NAMALWA (cell line): ENCODE measurements at regions not wholly inside any gene's neighbourhood (a gene's known extent, or its start where the extent isn't known, plus 50 kb on each side); places are given as distances from the start of the nearest gene placed in this dataset.

Source experiments
- DNase-seq: peaks from one replicate; pipeline ENCODE4 v3.0.0-alpha.2; 2015; ENCODE audit warnings: low spot score

- no peak for DNase-seq
These were observed 240.2 kb upstream of the F9 start for GRCh38 chrX:139290310-139290709.

GRCh38 chrX:139287155-139287924, 243.2 kb upstream of the F9 start:
- no peak for DNase-seq

DNA sequence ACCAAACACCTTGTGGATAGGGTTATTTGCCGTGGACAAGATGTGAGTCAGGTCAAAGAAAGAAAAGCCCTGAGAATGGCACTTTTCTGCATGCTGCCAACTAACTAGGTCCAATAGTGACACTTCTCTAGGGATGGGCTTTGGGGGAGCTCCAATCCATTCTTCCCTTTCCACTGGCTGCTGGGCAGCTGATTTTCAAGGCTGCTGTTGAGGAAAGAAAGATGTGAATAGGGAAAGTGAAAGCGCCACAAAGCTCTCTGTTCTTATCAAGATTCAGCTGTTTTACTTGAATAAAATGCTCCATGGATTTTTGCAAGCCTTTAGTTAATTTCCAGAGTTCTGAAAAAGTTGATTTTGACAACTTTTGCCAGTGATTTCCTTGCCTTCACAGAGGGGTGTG, 244.2 kb upstream of the F9 start:
- no peak for DNase-seq

DNA sequence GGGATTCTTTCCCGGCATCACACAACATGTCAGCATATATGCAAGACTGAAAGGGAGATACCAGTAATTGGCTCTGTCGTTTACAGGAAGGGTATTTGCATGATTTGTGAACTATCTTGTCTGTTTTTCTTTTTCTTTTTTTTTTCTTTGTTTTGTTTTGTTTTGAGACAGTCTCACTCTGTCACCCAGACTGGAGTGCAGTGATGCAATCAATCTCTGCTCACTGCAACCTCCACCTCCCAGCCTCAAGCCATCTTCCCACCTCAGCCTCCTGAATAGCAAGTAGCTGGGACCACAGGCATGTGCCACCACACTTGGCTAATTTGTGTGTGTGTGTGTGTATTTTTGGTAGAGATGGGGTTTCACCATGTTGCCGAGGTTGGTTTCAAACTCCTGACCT, 262.7 kb upstream of the F9 start:
- no peak for DNase-seq

GRCh38 chrX:139246295-139246694, 284.2 kb upstream of the F9 start:
- no peak for DNase-seq

- no peak for DNase-seq
These were observed 293.4 kb upstream of the F9 start for GRCh38 chrX:139237141-139237540.

GRCh38 chrX:139234898-139235297, 295.6 kb upstream of the F9 start:
- DNase-seq = no peak

- DNase-seq = no peak
These were observed 305.4 kb upstream of the F9 start for GRCh38 chrX:139224953-139225665.

DNA sequence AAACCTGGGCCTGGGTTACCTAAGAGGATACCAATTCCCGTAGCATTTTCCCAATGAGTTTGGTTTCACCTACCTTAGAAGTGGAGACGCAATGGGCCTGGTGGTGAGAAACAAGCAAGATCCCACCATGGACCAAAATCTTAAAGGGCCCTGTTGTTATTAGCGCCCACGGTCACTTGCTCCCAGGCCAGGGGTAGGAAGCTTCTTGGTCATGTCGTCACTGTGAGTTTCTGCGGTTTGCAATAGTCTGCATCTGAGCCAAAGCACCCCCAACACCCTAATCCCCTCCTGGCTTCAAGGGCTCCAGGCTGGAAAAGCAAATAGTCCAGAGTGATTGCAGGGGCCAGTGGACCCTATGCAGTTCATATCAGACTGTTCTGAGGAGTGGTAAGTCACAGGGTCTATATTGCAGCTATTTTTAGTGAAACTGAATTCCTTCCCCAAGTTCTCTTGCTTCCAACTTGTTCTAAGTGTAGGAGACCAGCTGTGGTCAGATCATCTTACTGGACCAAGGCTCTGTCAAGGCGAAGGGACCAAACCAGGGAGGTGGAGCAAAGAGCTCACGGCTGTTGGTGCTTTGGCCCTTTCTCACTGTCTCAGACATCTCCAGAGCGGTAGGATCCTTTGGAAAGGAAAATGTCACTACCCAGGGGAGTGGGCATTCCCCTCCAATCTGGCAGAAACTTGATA, 307.9 kb upstream of the F9 start:
- no peak for DNase-seq

DNA sequence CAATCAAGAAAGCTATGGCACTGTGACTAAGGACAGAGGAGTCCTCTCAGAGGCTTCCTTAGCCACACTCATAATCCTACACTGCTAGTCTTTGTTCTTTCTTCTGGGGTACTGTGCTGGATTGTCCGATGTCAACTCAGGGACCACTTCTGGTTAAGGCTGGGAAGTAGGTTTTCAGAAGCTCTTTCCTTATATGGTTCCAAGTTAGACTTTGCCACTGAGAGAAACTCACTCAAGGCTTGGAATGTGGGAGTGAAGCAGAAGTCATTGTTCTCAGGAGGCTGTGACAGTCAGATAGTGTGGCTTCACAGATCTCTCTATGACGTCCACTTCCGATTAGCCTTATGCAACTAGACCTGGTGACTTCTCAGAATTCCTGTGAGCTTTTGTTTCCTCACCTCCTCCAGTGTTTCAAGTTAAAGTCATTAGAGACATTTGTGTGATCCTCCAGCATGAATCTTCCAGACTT, 317.3 kb upstream of the F9 start:
- DNase-seq = no peak

- DNase-seq = no peak
These were observed 318.9 kb upstream of the F9 start for GRCh38 chrX:139211568-139212182.

DNA sequence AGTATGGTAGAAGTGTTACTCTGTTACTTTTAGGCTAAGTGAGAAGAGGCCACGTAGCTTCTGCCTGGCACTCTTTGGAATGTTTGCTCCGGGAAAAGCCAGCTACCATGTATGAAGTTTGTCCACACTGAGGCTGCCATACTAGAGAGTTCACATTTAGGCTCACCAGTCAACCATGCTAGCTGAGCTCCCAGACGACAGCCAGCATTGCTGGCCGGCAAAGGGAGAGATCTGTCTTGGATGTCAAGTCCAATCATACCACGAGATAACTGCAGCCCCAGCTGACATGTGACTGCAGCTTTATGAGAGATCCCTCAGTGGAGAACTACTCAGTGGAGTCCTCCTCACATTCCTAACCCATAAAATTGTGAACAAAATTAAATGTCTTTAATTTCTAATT, 321.2 kb upstream of the F9 start:
- DNase-seq = no peak

- no peak for DNase-seq
These were observed 322.9 kb upstream of the F9 start for GRCh38 chrX:139207655-139208054.

GRCh38 chrX:139206914-139207313, 323.6 kb upstream of the F9 start:
- DNase-seq = no peak

GRCh38 chrX:139204898-139205667, 325.5 kb upstream of the F9 start:
- DNase-seq = no peak

DNA sequence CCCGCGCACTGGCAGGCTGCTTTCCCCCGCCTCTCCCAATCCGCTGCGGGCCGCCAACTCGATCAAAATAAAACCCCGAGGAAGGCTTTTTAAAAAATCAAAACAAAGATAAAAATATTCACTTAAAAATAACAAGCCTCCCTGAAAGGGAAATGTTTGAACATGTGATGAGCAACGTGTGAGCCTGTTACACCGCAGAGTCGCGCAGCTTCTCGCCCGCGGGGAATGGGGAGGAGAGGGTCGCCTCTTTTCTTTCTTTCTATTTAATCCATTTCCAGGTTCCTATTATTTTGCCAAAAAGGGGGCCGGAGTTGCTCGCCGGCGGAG, 326.0 kb upstream of the F9 start:
- DNase-seq = no peak

DNA sequence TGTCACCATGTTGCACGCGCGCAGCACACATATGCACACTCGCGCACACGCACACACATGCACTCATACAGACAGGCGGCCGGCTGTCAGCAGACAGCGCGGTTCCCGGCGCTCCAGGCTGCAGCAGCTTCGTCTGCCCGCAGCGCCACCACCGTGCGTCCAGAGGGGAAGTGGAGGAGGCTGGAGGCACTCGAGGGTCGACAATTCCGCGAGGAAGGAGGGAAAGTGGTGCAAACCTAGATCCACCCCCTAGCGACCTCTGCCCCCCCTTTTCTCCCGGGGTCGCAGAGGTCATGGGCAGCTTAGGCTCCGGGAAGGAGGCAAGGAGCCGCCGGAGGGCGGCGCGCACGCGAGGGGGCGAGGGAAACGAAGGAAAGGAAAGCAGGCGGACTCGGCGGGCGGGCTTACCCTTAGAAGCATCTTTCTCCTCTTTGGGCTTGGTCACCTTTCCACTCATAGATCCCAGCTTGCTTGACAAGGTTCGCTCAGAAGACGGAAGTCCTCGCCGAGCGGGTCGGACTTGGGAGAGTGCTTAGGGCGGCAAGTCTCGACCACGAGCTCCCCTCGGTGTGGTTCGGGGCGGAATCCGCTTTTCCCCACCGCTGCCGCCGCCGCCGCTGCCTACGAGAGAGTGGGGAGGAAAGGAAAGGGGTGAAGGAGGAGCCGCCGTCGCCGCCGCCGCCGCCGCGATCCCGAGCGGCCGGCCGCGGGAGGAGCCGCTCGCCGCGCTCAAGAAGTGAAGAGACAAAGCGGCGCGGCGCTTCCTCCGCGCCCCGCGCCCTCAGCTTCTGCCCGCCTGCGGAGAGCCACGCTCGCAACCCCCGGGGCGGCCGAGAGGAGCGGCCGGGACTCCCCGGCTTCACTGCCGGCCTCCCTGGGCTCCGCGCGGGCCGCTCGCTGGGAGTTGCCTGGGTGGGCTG, 326.6 kb upstream of the F9 start:
- DNase-seq = no peak

DNA sequence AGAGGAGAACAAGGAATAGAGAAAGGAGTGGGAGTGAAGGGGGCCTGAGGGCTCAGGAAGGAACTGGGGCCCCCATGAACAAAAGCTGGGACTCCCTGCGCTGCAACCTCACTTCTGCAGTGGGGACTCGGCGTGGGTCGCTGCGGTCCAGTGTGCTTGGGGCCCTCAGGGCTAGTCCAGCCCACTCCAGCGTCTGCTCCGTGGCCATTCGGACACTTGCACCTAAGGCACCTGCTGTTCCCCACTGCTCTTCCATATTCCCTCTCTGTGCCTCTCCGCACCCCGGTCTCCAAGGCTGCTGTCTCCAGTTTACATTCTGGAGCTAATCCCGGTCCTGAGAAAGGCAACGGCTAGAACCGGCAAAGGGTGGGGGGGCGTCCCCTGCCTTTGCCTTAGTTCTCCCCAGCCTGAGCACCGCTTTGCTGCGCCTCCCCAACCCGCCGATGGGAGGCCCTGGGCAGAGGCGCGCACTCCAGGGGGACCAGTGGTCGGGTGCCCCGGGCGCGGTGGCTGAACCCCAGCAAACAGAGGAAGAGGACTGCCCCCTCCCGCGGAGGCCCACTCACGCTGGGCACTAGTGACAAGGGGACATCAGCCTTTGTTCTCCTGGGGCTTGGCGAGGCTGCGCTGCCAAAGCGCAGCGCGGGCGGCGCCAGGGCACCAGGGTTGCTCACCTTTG, 327.7 kb upstream of the F9 start:
- no peak for DNase-seq

DNA sequence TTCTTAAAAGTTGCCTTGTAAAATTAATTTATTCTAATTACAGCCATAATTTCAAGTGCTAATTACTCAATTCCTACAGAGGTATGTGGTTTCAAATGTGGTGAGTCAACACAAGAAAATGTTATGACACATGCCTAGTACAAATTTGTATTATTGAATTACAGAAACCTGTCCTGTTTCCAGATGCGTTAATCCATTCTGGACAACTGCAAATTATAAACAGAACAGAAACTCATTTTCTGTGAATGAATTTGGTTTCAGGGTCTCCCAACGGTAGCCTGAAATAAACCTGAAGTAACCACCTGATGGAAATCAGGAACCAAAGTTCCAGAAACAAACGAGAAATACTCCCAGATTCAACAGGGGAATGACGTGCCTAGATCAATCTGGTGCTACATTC, 328.6 kb upstream of the F9 start:
- no peak for DNase-seq

DNA sequence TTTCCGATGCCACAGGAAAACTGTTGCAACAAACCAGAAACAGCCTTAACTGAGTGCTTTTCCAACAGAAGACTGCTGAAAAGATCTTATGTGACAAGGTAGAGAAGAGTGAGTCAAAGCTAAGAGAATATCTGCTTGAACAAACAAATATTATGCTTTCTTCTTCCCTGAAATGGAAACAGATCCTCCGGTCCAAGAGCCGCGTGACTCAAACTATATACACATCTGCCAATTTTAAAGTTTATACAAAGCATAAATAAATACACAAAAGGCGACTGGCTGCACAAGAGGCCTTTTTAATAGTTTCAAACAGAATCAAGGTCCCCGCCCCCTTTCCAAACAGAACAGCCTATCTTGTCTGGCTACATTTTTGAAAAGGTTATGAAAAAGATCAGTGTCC, 329.7 kb upstream of the F9 start:
- no peak for DNase-seq
